Stimulated activated memory B cell treated with anti-CD40 and anti-IgM and Interleukin-4, amounts not matched to agents 10 μg/mL and 1 μg/mL and 100 μg/mL, for 72 hours (primary cell): ENCODE measurements at regions not wholly inside any gene's neighbourhood (a gene's known extent, or its start where the extent isn't known, plus 50 kb on each side); places are given as distances from the start of the nearest gene placed in this dataset.

Experiments
- ATAC-seq: fragments of 150-1000 bp; cut with Tn5 transposase; 2 replicates; pipeline ENCODE4 v1.10.0; 2021
- H3K27ac Mint-ChIP-seq: one replicate; pipeline ENCODE4 v1.8.0; 2022; ENCODE audit warnings: mild to moderate bottlenecking, mixed read lengths
- H3K27me3 Mint-ChIP-seq: one replicate; pipeline ENCODE4 v1.8.0; 2022; ENCODE audit warnings: mixed read lengths
- H3K36me3 Mint-ChIP-seq: one replicate; pipeline ENCODE4 v1.8.0; 2022; ENCODE audit warnings: mixed read lengths
- H3K4me1 Mint-ChIP-seq: one replicate; pipeline ENCODE4 v1.8.0; 2022; ENCODE audit warnings: mixed read lengths
- H3K4me3 Mint-ChIP-seq: one replicate; pipeline ENCODE4 v1.8.0; 2022; ENCODE audit warnings: mild to moderate bottlenecking, moderate library complexity, mixed read lengths
- H3K9me3 Mint-ChIP-seq: one replicate; pipeline ENCODE4 v1.8.0; 2022; ENCODE audit warnings: mixed read lengths

GRCh38 chr2:228648541-228648940 is 467.1 kb upstream of the SPHKAP start:
- H3K4me1 Mint-ChIP-seq, result no peaks in the 10 kb centered on the region
- no peaks in the 10 kb centered on the region for H3K36me3 Mint-ChIP-seq
- H3K4me3 Mint-ChIP-seq, result no peak overlapping the region
- peaks cover 6% of the 10 kb centered on the region for H3K9me3 Mint-ChIP-seq
- no peaks in the 10 kb centered on the region for H3K27me3 Mint-ChIP-seq
- no peak overlapping the region for H3K27ac Mint-ChIP-seq
- no peak for ATAC-seq

- Mint-ChIP-seq H3K36me3 (no peaks in the 10 kb centered on the region), H3K27ac (no peak overlapping the region), H3K27me3 (no peaks in the 10 kb centered on the region), H3K4me3 (no peak overlapping the region), H3K4me1 (no peaks in the 10 kb centered on the region), H3K9me3 (peaks cover 3% of the 10 kb centered on the region)
- no peak for ATAC-seq
These were observed 464.6 kb upstream of the SPHKAP start for GRCh38 chr2:228646061-228646460.

DNA sequence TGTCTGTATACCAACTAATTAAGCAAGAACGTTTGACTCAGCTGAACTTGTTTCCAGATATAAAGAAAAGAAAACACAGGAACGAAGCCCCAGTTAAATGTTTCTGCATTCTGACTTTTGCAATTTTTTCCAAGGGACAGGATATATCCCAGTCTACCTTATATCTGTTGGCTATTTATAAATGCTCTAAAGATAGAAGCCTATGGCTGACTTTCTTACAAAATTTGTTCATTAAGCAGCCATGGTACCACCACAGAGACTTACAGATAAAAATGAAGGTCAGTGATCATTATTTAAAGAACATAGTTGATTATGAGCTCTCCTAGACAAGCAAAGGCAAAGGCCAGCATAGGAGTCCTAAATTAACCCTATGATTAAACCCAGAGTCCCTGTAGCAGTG is 462.7 kb upstream of the SPHKAP start:
- Mint-ChIP-seq H3K4me3 (no peak overlapping the region), H3K27ac (no peak overlapping the region), H3K27me3 (no peaks in the 10 kb centered on the region), H3K4me1 (no peaks in the 10 kb centered on the region), H3K36me3 (no peaks in the 10 kb centered on the region), H3K9me3 (no peaks in the 10 kb centered on the region)
- no peak for ATAC-seq

GRCh38 chr2:228642861-228643260 is 461.4 kb upstream of the SPHKAP start:
- Mint-ChIP-seq H3K9me3 (no peaks in the 10 kb centered on the region), H3K4me3 (no peak overlapping the region), H3K27ac (no peak overlapping the region)

GRCh38 chr2:228630786-228631185 is 449.3 kb upstream of the SPHKAP start:
- no peak for ATAC-seq
- Mint-ChIP-seq H3K9me3 (peaks cover 9% of the 10 kb centered on the region), H3K36me3 (no peaks in the 10 kb centered on the region), H3K27me3 (no peaks in the 10 kb centered on the region), H3K4me1 (no peaks in the 10 kb centered on the region), H3K4me3 (no peak overlapping the region), H3K27ac (no peak overlapping the region)

More at GRCh38 chr2:228642861-228643260, 461.4 kb upstream of the SPHKAP start:
- Mint-ChIP-seq H3K4me1 (no peaks in the 10 kb centered on the region), H3K36me3 (no peaks in the 10 kb centered on the region), H3K27me3 (no peaks in the 10 kb centered on the region)
- ATAC-seq, result no peak

DNA sequence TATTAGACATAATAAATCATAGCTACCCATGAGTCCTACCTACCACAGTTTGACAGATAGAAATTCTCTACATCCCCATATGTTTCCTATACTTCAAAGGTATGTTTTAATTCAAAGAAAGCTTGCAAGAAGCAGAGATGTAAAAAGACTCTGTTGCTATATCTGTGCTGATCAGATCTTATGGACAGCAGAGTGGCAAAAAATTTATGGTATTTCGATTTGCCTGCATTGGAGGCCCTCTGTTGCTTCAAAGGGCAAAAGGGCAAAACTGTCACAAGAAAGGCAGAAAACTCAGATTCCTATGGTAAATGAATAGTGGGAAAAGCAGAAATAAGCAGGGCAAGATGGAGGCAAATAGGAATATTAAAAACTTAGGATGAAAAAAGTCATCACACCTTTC is 447.8 kb upstream of the SPHKAP start:
- Mint-ChIP-seq H3K27me3 (no peaks in the 10 kb centered on the region), H3K27ac (no peak overlapping the region), H3K36me3 (no peaks in the 10 kb centered on the region), H3K4me3 (no peak overlapping the region), H3K4me1 (no peaks in the 10 kb centered on the region), H3K9me3 (peaks cover 7% of the 10 kb centered on the region)
- no peak for ATAC-seq

GRCh38 chr2:228628682-228629081 is 447.2 kb upstream of the SPHKAP start:
- H3K9me3 Mint-ChIP-seq, result peaks cover 7% of the 10 kb centered on the region
- no peaks in the 10 kb centered on the region for H3K4me1 Mint-ChIP-seq
- no peak overlapping the region for H3K4me3 Mint-ChIP-seq
- H3K27me3 Mint-ChIP-seq, result no peaks in the 10 kb centered on the region
- no peak overlapping the region for H3K27ac Mint-ChIP-seq
- no peak for ATAC-seq
- no peaks in the 10 kb centered on the region for H3K36me3 Mint-ChIP-seq

- H3K4me3 Mint-ChIP-seq, result no peak overlapping the region
These were observed 446.0 kb upstream of the SPHKAP start for GRCh38 chr2:228627510-228627909.

DNA sequence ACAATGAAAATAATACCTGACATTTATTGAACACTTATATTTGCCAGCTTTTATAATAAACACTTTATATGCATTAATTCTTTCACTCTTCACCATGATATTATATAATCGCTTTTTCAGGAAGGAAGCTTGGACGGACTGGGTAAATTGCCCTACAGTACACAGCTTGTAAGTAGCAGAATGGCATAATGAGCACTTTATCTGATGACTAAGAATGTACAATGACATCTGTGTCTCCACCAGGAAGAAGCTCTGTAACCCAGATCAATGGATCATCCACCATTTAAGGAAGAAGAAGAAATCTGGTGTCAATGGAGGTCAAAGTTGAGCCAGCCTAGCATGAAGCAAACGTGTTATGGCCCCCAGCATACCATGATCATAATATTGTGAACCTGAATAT is 444.0 kb upstream of the SPHKAP start:
- ATAC-seq, result no peak
- no peaks in the 10 kb centered on the region for H3K9me3 Mint-ChIP-seq
- H3K27ac Mint-ChIP-seq, result no peak overlapping the region
- H3K4me3 Mint-ChIP-seq, result no peak overlapping the region
- H3K4me1 Mint-ChIP-seq, result no peaks in the 10 kb centered on the region
- no peaks in the 10 kb centered on the region for H3K27me3 Mint-ChIP-seq
- no peaks in the 10 kb centered on the region for H3K36me3 Mint-ChIP-seq

More at GRCh38 chr2:228627510-228627909, 446.0 kb upstream of the SPHKAP start:
- peaks cover under 1% of the 10 kb centered on the region for H3K9me3 Mint-ChIP-seq
- no peaks in the 10 kb centered on the region for H3K4me1 Mint-ChIP-seq
- no peaks in the 10 kb centered on the region for H3K27me3 Mint-ChIP-seq
- no peak for ATAC-seq
- H3K27ac Mint-ChIP-seq, result no peak overlapping the region
- no peaks in the 10 kb centered on the region for H3K36me3 Mint-ChIP-seq

DNA sequence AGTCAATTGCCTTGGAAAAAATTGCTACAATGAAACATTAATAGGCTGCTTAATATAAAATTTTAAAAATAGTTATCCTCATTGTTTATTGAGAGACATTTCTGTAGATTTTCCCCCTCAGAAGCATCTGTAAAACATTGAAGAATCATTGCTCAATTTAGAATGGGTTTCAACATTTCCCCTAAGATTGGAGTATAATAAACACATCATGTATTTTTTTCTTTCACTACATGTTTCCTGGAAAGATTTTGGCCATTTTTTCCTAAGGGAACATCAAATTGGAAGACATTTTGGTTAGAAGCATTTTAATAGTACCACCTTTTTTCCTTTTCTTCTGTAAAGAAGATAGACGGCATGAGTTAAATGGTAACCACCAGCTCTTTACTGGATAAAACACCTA is 443.2 kb upstream of the SPHKAP start:
- Mint-ChIP-seq H3K36me3 (no peaks in the 10 kb centered on the region), H3K27ac (no peak overlapping the region), H3K4me3 (no peak overlapping the region), H3K27me3 (no peaks in the 10 kb centered on the region), H3K4me1 (no peaks in the 10 kb centered on the region), H3K9me3 (no peaks in the 10 kb centered on the region)
- ATAC-seq, result no peak

DNA sequence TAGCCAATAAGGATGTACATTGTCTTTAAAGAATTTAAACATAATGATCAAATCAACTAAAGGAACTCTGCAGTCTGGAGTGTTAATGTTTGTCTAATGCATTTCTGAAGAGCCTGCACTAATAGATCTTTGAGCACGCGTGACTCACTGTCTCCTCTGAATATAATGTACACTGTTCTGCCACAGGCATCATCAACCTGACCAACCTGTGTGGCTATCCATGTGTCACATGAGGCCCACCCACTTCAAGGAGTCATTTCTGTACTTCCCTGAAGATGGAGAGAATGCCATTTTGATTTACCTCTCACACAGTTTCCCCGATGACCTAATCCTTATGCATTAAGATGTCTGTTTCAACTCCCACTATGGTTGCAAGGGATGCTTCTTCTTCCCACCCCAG is 434.0 kb upstream of the SPHKAP start:
- H3K27me3 Mint-ChIP-seq, result no peaks in the 10 kb centered on the region
- no peak overlapping the region for H3K4me3 Mint-ChIP-seq
- no peak for ATAC-seq
- H3K36me3 Mint-ChIP-seq, result no peaks in the 10 kb centered on the region
- H3K9me3 Mint-ChIP-seq, result peaks cover 3% of the 10 kb centered on the region
- H3K27ac Mint-ChIP-seq, result no peak overlapping the region
- no peaks in the 10 kb centered on the region for H3K4me1 Mint-ChIP-seq

- Mint-ChIP-seq H3K27ac (no peak overlapping the region), H3K36me3 (no peaks in the 10 kb centered on the region), H3K27me3 (no peaks in the 10 kb centered on the region), H3K4me3 (no peak overlapping the region), H3K9me3 (peaks cover 3% of the 10 kb centered on the region), H3K4me1 (no peaks in the 10 kb centered on the region)
- ATAC-seq, result no peak
These were observed 433.3 kb upstream of the SPHKAP start for GRCh38 chr2:228614741-228615140.

GRCh38 chr2:228613133-228613850 is 431.8 kb upstream of the SPHKAP start:
- no peak overlapping the region for H3K27ac Mint-ChIP-seq
- peaks cover 3% of the 10 kb centered on the region for H3K9me3 Mint-ChIP-seq
- no peaks in the 10 kb centered on the region for H3K36me3 Mint-ChIP-seq
- no peak overlapping the region for H3K4me3 Mint-ChIP-seq
- no peak for ATAC-seq
- H3K27me3 Mint-ChIP-seq, result no peaks in the 10 kb centered on the region
- H3K4me1 Mint-ChIP-seq, result no peaks in the 10 kb centered on the region

GRCh38 chr2:228611171-228611570 is 429.7 kb upstream of the SPHKAP start:
- no peak overlapping the region for H3K27ac Mint-ChIP-seq

DNA sequence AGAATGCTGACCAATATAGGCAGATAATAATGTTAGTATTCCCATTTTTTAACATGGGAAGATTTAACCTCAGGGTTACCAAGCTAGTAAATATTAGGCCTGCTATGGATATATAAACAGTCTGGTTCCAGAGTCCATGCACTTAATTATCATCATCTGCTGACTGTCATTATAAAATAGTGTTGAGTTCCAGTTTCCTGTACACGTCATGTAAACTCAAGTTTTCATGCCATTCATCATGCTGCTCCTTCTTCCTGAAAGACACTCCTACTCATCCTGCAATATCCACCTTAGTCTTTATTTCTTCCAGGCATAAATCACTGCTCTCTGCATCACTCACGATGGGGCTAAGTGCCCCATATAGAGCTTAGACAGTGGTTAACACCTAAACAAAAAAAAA is 420.8 kb upstream of the SPHKAP start:
- ATAC-seq, result no peak
- Mint-ChIP-seq H3K27ac (no peak overlapping the region), H3K4me3 (no peak overlapping the region), H3K27me3 (no peaks in the 10 kb centered on the region), H3K9me3 (peaks cover 2% of the 10 kb centered on the region), H3K36me3 (no peaks in the 10 kb centered on the region), H3K4me1 (no peaks in the 10 kb centered on the region)

More at GRCh38 chr2:228611171-228611570, 429.7 kb upstream of the SPHKAP start:
- no peaks in the 10 kb centered on the region for H3K27me3 Mint-ChIP-seq
- no peak for ATAC-seq
- H3K9me3 Mint-ChIP-seq, result no peaks in the 10 kb centered on the region
- no peaks in the 10 kb centered on the region for H3K4me1 Mint-ChIP-seq
- H3K4me3 Mint-ChIP-seq, result no peak overlapping the region
- H3K36me3 Mint-ChIP-seq, result no peaks in the 10 kb centered on the region

DNA sequence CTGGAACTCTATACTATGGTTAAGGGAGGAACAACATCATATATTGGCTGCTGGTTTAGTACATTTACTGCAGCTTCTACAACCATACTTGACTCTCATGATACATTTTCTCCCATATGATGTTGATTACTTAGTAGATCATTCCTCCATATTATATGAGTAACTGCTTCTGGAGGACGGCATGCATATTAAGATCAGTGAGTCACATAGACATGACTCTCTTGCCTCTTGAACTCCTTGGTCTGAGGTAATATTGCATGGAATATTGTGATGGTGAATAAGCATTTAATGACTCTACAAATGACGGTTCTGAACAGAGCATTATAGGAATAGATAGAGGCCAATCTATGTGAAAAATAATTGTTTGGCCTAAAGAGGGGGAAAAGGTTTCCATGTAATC is 418.8 kb upstream of the SPHKAP start:
- H3K4me1 Mint-ChIP-seq, result no peaks in the 10 kb centered on the region
- H3K27ac Mint-ChIP-seq, result no peak overlapping the region
- H3K27me3 Mint-ChIP-seq, result no peaks in the 10 kb centered on the region
- ATAC-seq, result no peak
- H3K4me3 Mint-ChIP-seq, result no peak overlapping the region
- peaks cover 2% of the 10 kb centered on the region for H3K9me3 Mint-ChIP-seq
- no peaks in the 10 kb centered on the region for H3K36me3 Mint-ChIP-seq
